Activated CD4-positive, alpha-beta T cell treated with anti-CD3 and anti-CD28 coated beads, Interleukin-2, amount 10 ng/mL, durations not matched to agents 24 days and 14 days (primary cell): ENCODE measurements at regions not wholly inside any gene's neighbourhood (a gene's known extent, or its start where the extent isn't known, plus 50 kb on each side); places are given as distances from the start of the nearest gene placed in this dataset.

ENCODE experiments used
- DNase-seq: peaks from one replicate; pipeline ENCODE4 v3.0.0; 2022
- H3K27ac Mint-ChIP-seq: one replicate; pipeline ENCODE4 v1.8.0; 2022; ENCODE audit warnings: mild to moderate bottlenecking, mixed read lengths
- H3K27me3 Mint-ChIP-seq: one replicate; pipeline ENCODE4 v1.8.0; 2022; ENCODE audit warnings: mixed read lengths
- H3K36me3 Mint-ChIP-seq: one replicate; pipeline ENCODE4 v1.8.0; 2022; ENCODE audit warnings: low read depth, mild to moderate bottlenecking, mixed read lengths
- H3K4me1 Mint-ChIP-seq: one replicate; pipeline ENCODE4 v1.8.0; 2021; ENCODE audit warnings: mixed read lengths
- H3K4me3 Mint-ChIP-seq: one replicate; pipeline ENCODE4 v1.8.0; 2022; ENCODE audit warnings: mild to moderate bottlenecking, moderate library complexity, mixed read lengths
- H3K9me3 Mint-ChIP-seq: one replicate; pipeline ENCODE4 v1.8.0; 2021; ENCODE audit warnings: mixed read lengths
- intact Hi-C: fragments of 100-400 bp; cut with micrococcal nuclease; formaldehyde crosslinking; loops from one replicate; pipeline ENCODE4 v1.15.1; 2023

DNA sequence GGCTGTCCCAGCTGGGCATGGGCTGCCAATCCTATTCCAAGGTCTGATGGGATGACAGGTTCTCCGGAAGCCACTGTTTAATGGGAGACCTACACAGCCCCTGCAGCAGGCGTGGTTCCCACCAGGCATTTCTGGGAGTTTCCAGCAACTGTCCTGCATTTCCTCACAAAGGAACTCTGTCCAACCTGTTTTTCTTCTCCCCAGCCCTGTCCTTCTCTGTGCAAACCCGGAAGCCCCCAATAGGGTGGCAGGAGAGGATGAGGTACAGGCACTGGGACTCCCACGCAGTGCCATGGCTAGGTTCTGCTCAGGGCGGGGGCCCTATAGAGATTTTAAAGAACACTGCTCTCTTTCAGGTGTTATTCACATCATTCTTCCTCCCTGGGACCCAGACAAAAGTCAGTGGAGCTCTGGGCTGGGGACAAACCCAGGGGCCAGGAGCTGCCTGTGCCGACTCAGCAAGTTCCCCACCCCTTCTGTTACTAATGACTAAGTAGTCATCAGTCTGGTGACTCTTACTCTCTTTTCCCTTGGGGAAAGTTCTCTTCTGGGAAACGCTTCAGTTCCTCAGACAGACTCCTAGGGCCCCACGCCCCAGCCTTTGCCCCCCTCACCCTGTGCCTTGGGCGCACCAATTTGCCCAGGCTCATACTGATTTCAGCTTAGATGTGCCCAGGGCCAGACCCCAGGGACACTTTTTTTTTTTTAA lies 97.7 kb downstream of the CD47 start:
- intact Hi-C loops = no loop called here
- Mint-ChIP-seq H3K4me3 (no peak overlapping the region), H3K36me3 (no peaks in the 10 kb centered on the region), H3K9me3 (peaks cover 9% of the 10 kb centered on the region), H3K27me3 (peaks cover 5% of the 10 kb centered on the region), H3K27ac (no peak overlapping the region), H3K4me1 (peaks cover 4% of the 10 kb centered on the region)
- DNase-seq = no peak

DNA sequence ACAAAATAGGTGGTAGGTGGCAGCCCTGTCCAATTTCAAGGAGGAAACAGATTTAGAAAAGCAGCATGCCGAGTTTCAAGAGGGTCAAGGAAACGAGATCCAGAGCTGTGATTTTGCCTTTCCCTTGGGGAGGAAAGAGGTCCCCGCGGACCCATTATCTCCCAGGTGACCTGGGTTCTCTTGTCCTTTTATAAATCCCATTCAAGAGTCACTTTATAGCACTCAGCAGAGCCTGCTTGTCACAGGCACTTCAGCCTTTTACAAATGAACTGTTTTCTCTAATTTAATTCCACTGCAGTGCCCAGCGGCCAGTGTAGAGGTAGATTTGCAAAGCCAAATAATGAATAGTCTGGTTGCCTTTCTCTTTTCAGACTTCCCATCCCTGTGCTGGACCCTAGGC lies 99.9 kb downstream of the CD47 start:
- peaks cover 9% of the 10 kb centered on the region for H3K9me3 Mint-ChIP-seq
- H3K27me3 Mint-ChIP-seq = peaks cover 5% of the 10 kb centered on the region
- no peak overlapping the region for H3K4me3 Mint-ChIP-seq
- no peak overlapping the region for H3K27ac Mint-ChIP-seq
- no peaks in the 10 kb centered on the region for H3K36me3 Mint-ChIP-seq
- no peak for DNase-seq
- H3K4me1 Mint-ChIP-seq = peaks cover 7% of the 10 kb centered on the region
- intact Hi-C loops = no loop called here

DNA sequence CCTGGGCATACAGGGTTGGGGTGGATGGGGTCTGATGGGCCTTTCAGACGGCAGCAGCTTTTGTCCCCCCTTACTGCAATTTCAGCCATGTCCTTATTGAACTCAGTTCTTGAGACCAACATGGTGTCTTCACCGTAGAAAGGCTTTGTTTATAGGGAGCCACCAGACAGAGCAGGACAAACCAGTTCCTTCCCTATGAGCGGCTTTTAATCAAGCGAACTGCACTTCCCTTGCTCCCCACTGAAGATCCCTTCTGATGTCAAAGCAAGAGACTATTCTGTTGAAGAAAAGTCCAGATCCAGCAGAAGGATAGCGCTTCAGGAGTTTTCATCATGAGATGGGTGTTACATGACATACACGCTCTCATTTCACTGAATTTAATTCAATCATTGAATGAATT lies 100.4 kb downstream of the CD47 start:
- H3K4me1 Mint-ChIP-seq = peaks cover 10% of the 10 kb centered on the region
- H3K36me3 Mint-ChIP-seq = no peaks in the 10 kb centered on the region
- no peak overlapping the region for H3K4me3 Mint-ChIP-seq
- H3K9me3 Mint-ChIP-seq = peaks cover 9% of the 10 kb centered on the region
- no peak for DNase-seq
- no peak overlapping the region for H3K27ac Mint-ChIP-seq
- intact Hi-C loops = no loop called here
- peaks cover 5% of the 10 kb centered on the region for H3K27me3 Mint-ChIP-seq

DNA sequence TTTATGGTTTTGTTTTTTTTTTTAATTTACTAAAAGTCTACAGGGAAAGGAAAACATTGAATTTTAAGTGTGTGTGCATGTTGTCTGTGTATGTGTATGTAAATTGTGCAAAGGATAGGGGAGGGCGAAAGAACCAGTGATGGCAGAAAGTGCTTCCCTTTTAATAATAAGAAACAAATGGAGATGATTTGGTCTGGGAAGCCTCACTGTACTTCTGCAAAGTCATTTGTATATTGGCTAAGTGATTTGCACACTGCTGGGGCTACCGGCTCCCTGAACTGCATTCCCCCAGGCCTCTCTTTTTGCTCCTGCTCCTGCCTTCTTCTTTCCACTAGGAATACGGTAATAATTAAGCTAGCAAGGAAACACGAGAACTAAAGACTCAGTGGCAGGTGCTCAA lies 101.2 kb downstream of the CD47 start:
- peaks cover 5% of the 10 kb centered on the region for H3K27me3 Mint-ChIP-seq
- H3K27ac Mint-ChIP-seq = no peak overlapping the region
- no peak overlapping the region for H3K4me3 Mint-ChIP-seq
- intact Hi-C loops = no loop called here
- H3K9me3 Mint-ChIP-seq = peaks cover 9% of the 10 kb centered on the region
- no peak for DNase-seq
- H3K4me1 Mint-ChIP-seq = peaks cover 13% of the 10 kb centered on the region
- H3K36me3 Mint-ChIP-seq = peaks cover 2% of the 10 kb centered on the region

DNA sequence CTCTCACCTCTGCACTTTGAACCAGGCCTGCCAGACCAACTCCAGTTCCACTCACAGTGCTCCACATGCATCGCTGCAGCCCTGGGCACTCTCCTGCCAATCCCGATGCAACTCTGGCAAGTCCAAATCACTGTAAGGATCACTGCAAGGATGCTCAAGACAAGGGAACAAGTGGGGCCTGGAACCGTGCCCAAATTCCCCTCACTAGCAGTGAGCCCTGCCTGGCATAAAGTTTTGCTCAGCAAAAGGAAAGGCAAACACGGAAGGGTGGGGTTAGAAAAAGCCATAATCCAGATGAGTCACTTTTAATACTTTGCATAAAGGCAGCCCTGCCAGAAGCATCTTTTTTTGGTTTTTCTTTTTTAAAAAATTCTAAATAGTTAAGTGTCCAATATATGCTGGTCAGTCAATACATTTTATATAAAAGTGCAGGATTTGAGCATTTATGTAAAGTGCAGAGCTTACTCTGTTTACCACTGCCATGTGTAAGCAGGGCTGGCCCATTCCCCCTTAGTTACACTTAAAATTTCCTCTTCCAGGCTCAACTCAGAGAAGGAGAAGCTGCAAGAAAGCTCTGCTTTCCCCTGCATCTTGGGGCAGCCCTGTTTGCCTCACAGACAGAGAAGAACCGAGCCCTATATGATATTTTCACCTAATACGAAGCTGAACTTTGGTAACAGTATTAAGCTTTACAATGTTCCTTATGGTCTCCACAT lies 102.2 kb downstream of the CD47 start:
- DNase-seq = peak; percentile 59

DNA sequence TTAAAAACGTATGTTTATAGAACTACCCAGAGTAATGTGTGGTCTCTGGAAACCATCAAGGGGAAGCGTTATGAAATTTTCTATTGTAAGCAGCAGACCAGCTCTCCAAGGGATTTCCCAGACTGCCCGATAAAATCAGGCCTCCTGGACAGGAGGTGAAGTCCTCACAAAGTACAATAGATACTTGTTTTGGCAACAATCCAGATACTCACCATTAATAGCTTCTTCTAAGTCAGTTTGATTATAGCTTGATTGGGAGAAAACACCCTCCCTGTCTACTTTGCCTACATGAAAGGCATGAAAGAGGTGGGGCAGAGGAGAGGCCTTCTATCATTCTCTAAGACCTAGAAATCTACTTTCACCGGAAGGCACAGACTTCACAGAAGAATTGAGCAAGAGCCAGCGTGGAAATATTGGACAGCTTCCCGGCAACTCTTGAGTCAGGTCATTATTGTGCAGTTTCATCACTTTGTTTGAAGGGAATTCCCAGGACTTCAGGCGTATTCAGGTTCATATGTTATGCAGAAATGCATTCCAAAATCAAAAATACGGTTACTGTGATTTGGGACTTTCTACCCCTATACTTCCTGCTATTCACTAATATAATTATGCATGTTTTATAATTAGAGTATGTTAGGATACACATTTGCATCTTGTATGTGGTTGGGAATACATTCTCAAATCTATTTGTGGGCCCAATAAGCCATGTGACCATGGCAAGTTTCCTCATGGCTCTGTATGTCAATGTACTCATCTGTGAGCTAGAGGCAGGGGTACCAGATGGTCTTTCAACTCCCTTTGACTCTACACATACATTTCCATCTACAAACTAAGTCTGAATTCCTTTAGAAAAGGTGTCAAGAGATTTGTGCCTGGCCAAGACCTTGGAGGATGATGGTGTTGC lies 103.5 kb downstream of the CD47 start:
- Mint-ChIP-seq H3K4me3 (no peak overlapping the region), H3K36me3 (peaks cover 2% of the 10 kb centered on the region), H3K9me3 (no peaks in the 10 kb centered on the region), H3K27ac (no peak overlapping the region), H3K27me3 (no peaks in the 10 kb centered on the region), H3K4me1 (peaks cover 13% of the 10 kb centered on the region)
- intact Hi-C loops = no loop called here
- no peak for DNase-seq

More for the DNA sequence above, 102.2 kb downstream of the CD47 start:
- Mint-ChIP-seq H3K4me3 (peak overlapping the region; percentile 14), H3K27ac (no peak overlapping the region), H3K9me3 (no peaks in the 10 kb centered on the region), H3K4me1 (peaks cover 13% of the 10 kb centered on the region), H3K27me3 (no peaks in the 10 kb centered on the region), H3K36me3 (peaks cover 2% of the 10 kb centered on the region)
- intact Hi-C loops = no loop called here

DNA sequence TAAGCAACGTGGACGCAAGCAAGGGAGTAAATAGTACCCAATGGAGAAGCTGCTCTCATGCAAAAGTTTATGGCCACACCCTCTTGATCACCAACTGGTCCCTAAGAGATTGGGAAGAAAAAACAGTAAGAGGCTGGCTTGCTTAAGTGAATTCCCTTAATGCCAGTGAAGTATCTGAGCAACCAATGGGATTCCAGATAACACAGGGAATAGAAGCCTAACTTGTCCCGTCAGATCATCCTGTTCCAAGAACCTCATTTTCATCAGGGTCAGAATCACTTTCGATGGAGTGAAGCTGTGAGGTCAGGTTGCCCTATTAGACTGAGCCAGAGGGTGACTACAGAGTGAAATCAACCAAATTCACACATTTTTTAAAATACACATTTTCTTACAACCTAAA lies 104.3 kb downstream of the CD47 start:
- H3K9me3 Mint-ChIP-seq = no peaks in the 10 kb centered on the region
- intact Hi-C loops = no loop called here
- H3K4me1 Mint-ChIP-seq = peaks cover 13% of the 10 kb centered on the region
- no peak for DNase-seq
- no peaks in the 10 kb centered on the region for H3K27me3 Mint-ChIP-seq
- no peak overlapping the region for H3K4me3 Mint-ChIP-seq
- H3K36me3 Mint-ChIP-seq = peaks cover 2% of the 10 kb centered on the region
- H3K27ac Mint-ChIP-seq = no peak overlapping the region

DNA sequence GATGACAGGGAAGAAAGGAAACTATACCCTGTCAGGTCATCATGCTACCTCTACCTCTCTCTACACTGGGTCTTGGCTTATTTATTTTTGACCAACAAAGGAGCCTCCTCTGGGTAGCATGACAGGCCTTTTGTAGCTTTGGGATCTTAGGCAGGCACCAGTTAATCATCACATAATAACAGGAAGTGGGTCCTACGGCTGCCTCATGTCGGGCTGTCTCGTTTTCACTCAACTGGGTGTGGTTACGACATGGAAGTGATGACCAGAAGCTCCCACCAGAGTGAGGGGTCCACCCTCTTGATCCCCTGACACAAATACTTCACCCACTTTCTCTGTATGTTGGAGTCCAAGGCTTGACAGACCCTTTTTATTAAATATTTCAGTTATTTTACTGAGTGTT lies 105.3 kb downstream of the CD47 start:
- Mint-ChIP-seq H3K4me1 (peaks cover 13% of the 10 kb centered on the region), H3K27ac (peak overlapping the region; percentile 57), H3K36me3 (peaks cover 2% of the 10 kb centered on the region), H3K9me3 (no peaks in the 10 kb centered on the region), H3K4me3 (peak overlapping the region; percentile 36), H3K27me3 (no peaks in the 10 kb centered on the region)
- intact Hi-C loops = no loop called here
- DNase-seq = peak; percentile 67

DNA sequence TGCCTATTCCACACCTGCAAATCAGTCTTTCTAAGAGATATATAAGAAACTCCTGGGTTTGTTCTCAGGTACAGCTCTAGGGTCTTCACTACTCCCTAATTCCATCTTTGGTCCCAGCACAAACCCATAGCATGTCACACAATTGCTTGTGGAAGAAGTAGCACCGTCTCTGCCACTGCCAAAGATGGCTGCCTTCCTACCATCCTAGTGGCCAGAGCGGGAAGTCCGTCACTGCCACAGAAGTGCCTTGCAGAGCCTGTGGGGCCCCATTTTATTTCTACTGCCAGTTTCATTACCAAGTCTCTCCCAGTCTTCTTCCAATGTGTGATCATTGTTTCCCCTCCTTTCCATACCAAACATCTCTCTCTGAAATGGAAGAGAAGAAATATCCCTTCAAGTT lies 107.6 kb downstream of the CD47 start:
- no peak for DNase-seq
- Mint-ChIP-seq H3K27ac (no peak overlapping the region), H3K27me3 (no peaks in the 10 kb centered on the region), H3K4me3 (no peak overlapping the region), H3K9me3 (no peaks in the 10 kb centered on the region), H3K4me1 (peaks cover 21% of the 10 kb centered on the region), H3K36me3 (peaks cover 2% of the 10 kb centered on the region)
- intact Hi-C loops = no loop called here

DNA sequence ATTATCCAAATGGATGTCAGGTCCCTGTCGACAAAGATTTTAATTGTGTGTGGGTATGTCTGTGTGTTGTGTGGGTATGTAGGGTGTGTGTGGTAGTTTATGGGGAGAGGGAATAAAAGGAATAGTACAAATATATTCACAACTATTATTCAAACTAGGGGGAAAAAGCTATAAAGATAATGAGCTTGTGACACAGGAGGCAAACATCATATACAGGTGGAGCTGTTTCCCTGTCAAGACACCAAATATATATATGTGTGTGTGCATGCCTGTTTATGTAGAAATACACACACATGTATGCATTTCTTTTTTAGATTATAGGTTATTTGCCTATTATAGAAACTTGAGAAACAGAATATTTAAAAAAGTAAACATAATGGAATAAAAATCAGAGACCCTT lies 108.7 kb downstream of the CD47 start:
- Mint-ChIP-seq H3K4me3 (no peak overlapping the region), H3K36me3 (peaks cover 2% of the 10 kb centered on the region), H3K9me3 (no peaks in the 10 kb centered on the region), H3K4me1 (peaks cover 22% of the 10 kb centered on the region), H3K27ac (no peak overlapping the region), H3K27me3 (no peaks in the 10 kb centered on the region)
- intact Hi-C loops = no loop called here
- no peak for DNase-seq

DNA sequence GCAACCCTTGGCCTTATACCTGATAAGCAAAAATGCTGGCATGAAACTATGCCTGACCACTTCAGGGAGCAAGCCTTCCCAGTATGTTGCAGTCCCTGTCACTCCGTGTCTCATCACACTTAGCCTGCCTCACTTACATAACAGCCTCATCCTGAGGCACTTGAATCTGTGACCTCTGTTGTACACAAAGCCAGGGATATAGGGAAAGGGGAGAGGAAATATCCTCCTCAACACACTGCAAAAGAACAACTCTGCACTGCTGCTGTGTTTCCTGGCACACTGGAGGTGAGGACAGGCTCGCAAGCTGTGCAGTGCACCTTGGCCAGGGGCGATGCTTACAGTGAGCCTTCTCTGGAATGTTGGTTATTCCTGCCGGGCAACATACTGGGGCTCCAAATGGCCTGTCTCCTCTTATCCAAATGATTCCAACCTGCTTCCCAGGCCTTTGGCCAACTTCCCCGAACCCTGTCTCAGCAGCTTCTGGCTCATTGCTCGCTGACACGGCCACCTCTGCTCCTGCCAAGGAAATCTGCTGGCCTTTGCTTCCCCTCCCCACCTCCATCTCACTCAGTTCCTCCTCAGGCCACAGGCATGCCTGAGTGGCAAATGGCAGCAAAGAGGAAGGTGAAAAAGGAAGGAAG lies 109.2 kb downstream of the CD47 start:
- H3K27me3 Mint-ChIP-seq = no peaks in the 10 kb centered on the region
- H3K4me1 Mint-ChIP-seq = peaks cover 21% of the 10 kb centered on the region
- H3K27ac Mint-ChIP-seq = no peak overlapping the region
- H3K36me3 Mint-ChIP-seq = peaks cover 2% of the 10 kb centered on the region
- DNase-seq = no peak
- intact Hi-C loops = no loop called here
- H3K4me3 Mint-ChIP-seq = no peak overlapping the region
- no peaks in the 10 kb centered on the region for H3K9me3 Mint-ChIP-seq

DNA sequence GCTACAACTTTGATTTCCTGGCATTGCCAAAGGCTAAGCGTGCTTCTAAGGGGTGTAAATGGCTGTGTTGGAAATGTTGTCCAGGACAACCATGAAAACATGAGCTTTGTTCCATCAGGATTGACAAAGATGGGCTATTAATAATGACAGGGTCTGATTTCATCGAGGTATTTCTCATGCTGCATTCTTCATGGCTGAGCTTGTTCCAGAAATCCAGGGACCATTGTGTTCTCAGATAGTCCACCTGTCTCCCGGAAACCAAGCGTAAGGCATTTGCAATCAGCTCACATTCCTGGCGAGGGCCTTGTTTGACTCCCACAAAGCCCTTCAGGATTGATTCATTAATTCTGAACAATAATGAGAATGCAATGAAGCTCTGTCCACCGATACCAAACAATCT lies 111.3 kb downstream of the CD47 start:
- Mint-ChIP-seq H3K36me3 (no peaks in the 10 kb centered on the region), H3K9me3 (no peaks in the 10 kb centered on the region), H3K27me3 (peaks cover 4% of the 10 kb centered on the region), H3K4me1 (peaks cover 22% of the 10 kb centered on the region), H3K4me3 (no peak overlapping the region), H3K27ac (no peak overlapping the region)
- intact Hi-C loops = no loop called here
- no peak for DNase-seq

DNA sequence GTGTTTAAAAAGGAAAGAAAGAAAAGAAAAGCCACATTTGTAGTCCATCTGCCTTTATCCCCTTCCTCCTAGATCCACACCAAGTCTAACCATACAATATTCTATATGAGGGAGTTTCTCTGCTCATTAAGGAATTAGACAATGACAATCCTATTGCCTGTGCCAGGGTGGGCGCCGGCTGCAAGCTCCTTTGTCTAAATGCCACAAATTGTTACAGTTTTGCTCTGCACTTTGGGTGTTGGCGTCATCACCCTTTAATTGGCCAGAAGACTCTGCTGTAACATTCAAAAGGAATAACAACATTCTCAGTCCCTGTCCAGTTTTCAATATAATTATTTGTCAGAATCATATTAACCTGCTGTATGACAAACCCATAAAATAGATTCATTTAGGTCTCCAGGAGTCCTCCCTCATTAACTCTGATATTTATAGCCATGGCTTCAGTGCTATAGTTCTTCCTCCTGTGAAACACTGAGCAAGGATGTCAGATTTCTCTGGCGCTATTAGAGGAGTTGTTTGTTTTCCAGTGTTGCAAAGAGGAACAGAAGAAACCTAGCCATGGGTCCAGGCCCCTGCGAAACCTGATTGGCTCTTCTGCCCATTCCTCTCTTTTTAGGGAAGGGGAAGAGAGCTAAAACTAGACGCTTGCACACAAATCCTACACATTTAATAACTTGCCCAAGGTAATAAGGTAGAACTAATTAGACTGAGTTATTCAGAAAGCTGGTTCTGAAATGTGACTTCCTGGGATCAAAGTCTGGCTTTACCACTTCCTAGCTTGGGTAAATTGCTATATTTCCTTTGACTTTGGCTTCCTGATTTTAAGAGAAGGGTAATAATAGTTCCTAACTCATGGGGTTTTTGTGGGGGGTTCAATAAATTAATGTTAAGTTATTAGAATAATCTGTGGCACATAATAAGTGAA lies 112.4 kb downstream of the CD47 start:
- DNase-seq = no peak
- Mint-ChIP-seq H3K4me1 (peaks cover 22% of the 10 kb centered on the region), H3K27ac (no peak overlapping the region), H3K9me3 (no peaks in the 10 kb centered on the region), H3K36me3 (no peaks in the 10 kb centered on the region), H3K4me3 (peak overlapping the region; percentile 20), H3K27me3 (peaks cover 5% of the 10 kb centered on the region)
- intact Hi-C loops = no loop called here
